Kidney epithelial cell (primary cell): ENCODE measurements at regions not wholly inside any gene's neighbourhood (a gene's known extent, or its start where the extent isn't known, plus 50 kb on each side); places are given as distances from the start of the nearest gene placed in this dataset.
A peak's percentile ranks its signal among the peaks of the same experiment; 100 is the strongest.

Source experiments
- DNase-seq: peaks from one replicate; pipeline ENCODE4 v3.0.0-alpha.2; 2010; ENCODE audit warnings: low read depth
- H3K27me3 ChIP-seq: 2 replicates; pipeline ENCODE4 v1.6.0; 2011; ENCODE audit warnings: low read length; ENCODE audit not compliant: control insufficient read depth, insufficient read depth
- H3K36me3 ChIP-seq: 2 replicates; pipeline ENCODE4 v1.5.1; 2011; ENCODE audit warnings: low read length; ENCODE audit not compliant: control insufficient read depth, insufficient read depth
- H3K4me3 ChIP-seq: 2 replicates; pipeline ENCODE4 v1.5.1; 2011; ENCODE audit warnings: low read depth, mild to moderate bottlenecking, control low read depth, low read length
- CTCF ChIP-seq: IDR thresholded peaks from 2 replicates; pipeline ENCODE4 v1.5.1; 2011; ENCODE audit warnings: mild to moderate bottlenecking, moderate library complexity, low read length, control low read depth, inconsistent platforms; ENCODE audit not compliant: insufficient read depth, poor library complexity, severe bottlenecking

- Histone ChIP-seq H3K27me3 (peaks cover 7% of the 10 kb centered on the region), H3K4me3 (no peak overlapping the region), H3K36me3 (no peaks in the 10 kb centered on the region)
- no peak for DNase-seq
- no peak for TF ChIP-seq CTCF
Observed at GRCh38 chrX:115936008-115936407, 234.5 kb upstream of the AGTR2 start.

DNA sequence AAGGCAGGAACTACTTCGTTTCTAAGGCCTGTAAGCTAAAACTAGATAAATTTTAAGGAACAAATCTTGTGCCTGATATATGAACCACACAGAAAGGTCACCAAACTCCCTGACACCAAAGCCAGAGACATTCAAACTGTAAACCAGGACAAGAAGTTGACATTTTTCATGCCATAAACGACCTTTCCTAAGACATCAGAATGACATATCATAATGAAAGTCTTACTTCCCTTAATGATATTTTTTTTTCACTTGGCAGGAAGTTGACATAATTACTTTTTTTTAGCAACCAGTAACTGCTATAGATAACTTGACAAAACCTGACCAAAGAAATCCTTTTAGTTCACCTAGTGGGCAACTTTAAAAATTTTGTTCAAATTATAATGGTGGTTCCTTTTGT, 231.5 kb upstream of the AGTR2 start:
- Histone ChIP-seq H3K27me3 (peaks cover 17% of the 10 kb centered on the region), H3K36me3 (no peaks in the 10 kb centered on the region)

DNA sequence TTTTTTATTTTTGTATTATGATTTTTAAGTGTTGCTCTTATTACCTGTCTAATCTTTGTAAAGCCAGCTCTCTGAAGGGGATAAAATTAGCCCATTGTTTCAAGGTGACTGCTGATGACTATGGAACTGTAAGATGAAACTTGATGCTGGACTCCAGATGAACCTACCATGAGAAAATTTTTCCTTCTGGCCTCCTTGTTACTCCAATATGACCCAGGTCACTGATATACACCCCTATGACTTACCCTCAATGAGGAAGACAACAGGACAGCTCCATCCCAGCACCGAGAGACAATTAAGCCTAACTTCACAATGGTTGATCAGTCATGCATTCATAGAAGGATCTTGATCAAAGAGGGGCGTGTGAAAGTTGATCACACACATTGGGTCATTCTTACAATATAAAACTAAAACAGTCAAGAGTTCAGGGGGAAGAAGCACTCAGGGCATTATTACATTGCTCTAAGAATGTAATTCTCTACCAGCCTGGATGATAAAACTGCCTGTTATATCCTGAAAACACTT, 230.8 kb upstream of the AGTR2 start:
- no peak overlapping the region for H3K4me3 ChIP-seq
- peaks cover 17% of the 10 kb centered on the region for H3K27me3 ChIP-seq
- DNase-seq: no peak
- no peaks in the 10 kb centered on the region for H3K36me3 ChIP-seq
- no peak for TF ChIP-seq CTCF

More for the DNA sequence above, 231.5 kb upstream of the AGTR2 start:
- no peak overlapping the region for H3K4me3 ChIP-seq
- no peak for DNase-seq
- no peak for TF ChIP-seq CTCF

DNA sequence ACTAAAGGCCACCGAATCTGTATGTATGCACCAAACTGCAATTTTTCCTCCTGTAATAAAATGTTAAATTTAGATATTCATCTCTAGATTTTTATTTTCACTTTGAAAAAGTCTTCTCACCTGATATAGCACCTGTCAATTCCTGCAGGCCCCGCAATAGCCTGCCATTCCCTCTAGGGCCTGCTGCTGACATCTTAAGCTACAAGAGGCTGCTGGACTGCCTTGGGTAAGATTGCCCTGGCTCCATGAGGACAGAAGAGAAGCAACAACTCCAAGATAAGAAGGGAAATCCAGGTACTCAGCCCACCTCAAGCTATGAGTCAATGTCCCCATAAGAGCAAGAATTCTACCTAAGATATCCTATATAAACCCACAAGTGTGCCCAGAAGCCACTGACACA, 230.2 kb upstream of the AGTR2 start:
- no peak overlapping the region for H3K4me3 ChIP-seq
- no peak for TF ChIP-seq CTCF
- no peak for DNase-seq
- peaks cover 13% of the 10 kb centered on the region for H3K27me3 ChIP-seq
- no peaks in the 10 kb centered on the region for H3K36me3 ChIP-seq

DNA sequence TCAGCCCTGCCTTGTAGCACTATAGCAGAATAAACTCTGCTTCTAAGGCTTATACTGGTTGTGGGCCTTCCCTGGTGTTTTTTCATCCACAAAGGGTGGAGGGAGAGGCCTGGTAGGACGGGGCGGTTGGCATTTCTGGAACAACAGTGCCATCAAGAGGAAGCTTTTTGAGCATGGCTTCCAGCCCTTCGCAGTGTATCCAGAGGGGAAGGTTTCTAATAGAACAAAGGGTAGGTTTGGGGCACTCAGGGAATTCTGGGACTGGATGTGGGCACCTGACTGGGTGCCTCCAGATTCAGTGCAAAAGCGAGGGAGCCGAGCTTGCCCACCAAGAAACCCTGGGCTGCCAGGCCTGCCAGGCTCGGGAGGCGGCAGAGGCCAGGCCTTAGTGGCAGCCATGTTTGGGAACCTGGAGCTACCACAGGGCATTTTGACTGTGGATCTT, 229.6 kb upstream of the AGTR2 start:
- Histone ChIP-seq H3K27me3 (peaks cover 11% of the 10 kb centered on the region), H3K36me3 (no peaks in the 10 kb centered on the region), H3K4me3 (no peak overlapping the region)
- no peak for TF ChIP-seq CTCF
- DNase-seq: peak; percentile 4

- TF ChIP-seq CTCF: no peak
- H3K36me3 ChIP-seq: no peaks in the 10 kb centered on the region
- no peak overlapping the region for H3K4me3 ChIP-seq
- no peak for DNase-seq
- H3K27me3 ChIP-seq: peaks cover 10% of the 10 kb centered on the region
Observed at GRCh38 chrX:115941388-115941787, 229.2 kb upstream of the AGTR2 start.
